WTC11 (cell line): ENCODE measurements at regions not wholly inside any gene's neighbourhood (a gene's known extent, or its start where the extent isn't known, plus 50 kb on each side); places are given as distances from the start of the nearest gene placed in this dataset.

ENCODE experiments used
- ATAC-seq: fragments of 200-7000 bp; cut with Tn5 transposase; 2 replicates; pipeline ENCODE4 v1.10.0; 2021; ENCODE audit warnings: mild to moderate bottlenecking, moderate library complexity
- CTCF ChIA-PET: fragments of 300-600 bp; sonication (Branson Sonifier 250); formaldehyde crosslinking; loops from one replicate; lab custom pipeline; 2021; ENCODE audit warnings: antibody characterized with exemption; lab: Charles Lee
- POLR2A ChIA-PET: fragments of 350-600 bp; sonication (Branson Sonifier 250); formaldehyde crosslinking; loops from one replicate; lab custom pipeline; 2021; ENCODE audit warnings: antibody characterized with exemption; lab: Charles Lee
- DNase-seq: peaks from one replicate; pipeline ENCODE4 v3.0.0; 2021; ENCODE audit warnings: low spot score
- H3K27ac Mint-ChIP-seq: 2 replicates; pipeline ENCODE4 v1.8.0; 2021; ENCODE audit warnings: mixed read lengths
- H3K27me3 Mint-ChIP-seq: 2 replicates; pipeline ENCODE4 v1.8.0; 2021; ENCODE audit warnings: low read depth, mild to moderate bottlenecking, moderate library complexity, mixed read lengths
- H3K36me3 Mint-ChIP-seq: 2 replicates; pipeline ENCODE4 v1.8.0; 2021; ENCODE audit warnings: mixed read lengths
- H3K4me1 Mint-ChIP-seq: 2 replicates; pipeline ENCODE4 v1.8.0; 2022; ENCODE audit warnings: mixed read lengths
- H3K4me3 Mint-ChIP-seq: 2 replicates; pipeline ENCODE4 v1.8.0; 2021; ENCODE audit warnings: mild to moderate bottlenecking, moderate library complexity, mixed read lengths
- H3K9me3 Mint-ChIP-seq: 2 replicates; pipeline ENCODE4 v1.8.0; 2021; ENCODE audit warnings: mixed read lengths
- ATF1 ChIP-seq: sonication (generic); formaldehyde crosslinking; IDR thresholded peaks from 2 replicates; pipeline ENCODE4 v1.8.1; 2023; ENCODE audit warnings: mild to moderate bottlenecking, moderate library complexity, missing genetic modification reagents
- ATF2 ChIP-seq: sonication (generic); formaldehyde crosslinking; IDR thresholded peaks from 2 replicates; pipeline ENCODE4 v1.8.1; 2022; ENCODE audit warnings: low read depth, missing genetic modification reagents, borderline replicate concordance
- ATF3 ChIP-seq: sonication (generic); formaldehyde crosslinking; conservative IDR thresholded peaks from 2 replicates; pipeline ENCODE4 v1.8.1; 2022; ENCODE audit warnings: mild to moderate bottlenecking, missing genetic modification reagents
- ELF4 ChIP-seq: sonication (generic); formaldehyde crosslinking; IDR thresholded peaks from 2 replicates; pipeline ENCODE4 v1.8.1; 2022; ENCODE audit warnings: low read depth, mild to moderate bottlenecking, moderate library complexity, missing genetic modification reagents
- GABPB1 ChIP-seq: sonication (generic); formaldehyde crosslinking; IDR thresholded peaks from 2 replicates; pipeline ENCODE4 v1.8.1; 2023; ENCODE audit warnings: mild to moderate bottlenecking, missing genetic modification reagents
- IRF2 ChIP-seq: sonication (generic); formaldehyde crosslinking; IDR thresholded peaks from 2 replicates; pipeline ENCODE4 v1.8.0; 2022; ENCODE audit warnings: low read depth, missing genetic modification reagents, borderline replicate concordance
- JAZF1 ChIP-seq: fragments of 250-450 bp; sonication (Bioruptor Pico); IDR thresholded peaks from 2 replicates; pipeline ENCODE4 v1.9.0; 2021; ENCODE audit warnings: moderate library complexity, mild to moderate bottlenecking, inconsistent platforms
- JUN ChIP-seq: sonication (generic); formaldehyde crosslinking; IDR thresholded peaks from 2 replicates; pipeline ENCODE4 v1.8.0; 2023; ENCODE audit warnings: mild to moderate bottlenecking, missing genetic modification reagents
- KAT7 ChIP-seq: sonication (generic); formaldehyde crosslinking; IDR thresholded peaks from 2 replicates; pipeline ENCODE4 v1.8.1; 2023; ENCODE audit warnings: missing genetic modification reagents, mild to moderate bottlenecking, borderline replicate concordance
- NFYB ChIP-seq: sonication (generic); formaldehyde crosslinking; conservative IDR thresholded peaks from 2 replicates; pipeline ENCODE4 v1.8.0; 2022; ENCODE audit warnings: low read depth, missing genetic modification reagents
- OVOL2 ChIP-seq: fragments of 250-450 bp; sonication (Bioruptor Pico); IDR thresholded peaks from 2 replicates; pipeline ENCODE4 v1.9.0; 2021; ENCODE audit warnings: mild to moderate bottlenecking, borderline replicate concordance
- PREB ChIP-seq: sonication (generic); formaldehyde crosslinking; IDR thresholded peaks from 2 replicates; pipeline ENCODE4 v1.8.1; 2022; ENCODE audit warnings: mild to moderate bottlenecking, missing genetic modification reagents, moderate library complexity, borderline replicate concordance
- PRRX2 ChIP-seq: fragments of 250-450 bp; sonication (Bioruptor Pico); IDR thresholded peaks from 2 replicates; pipeline ENCODE4 v1.8.0; 2021; ENCODE audit warnings: mild to moderate bottlenecking
- RELA ChIP-seq: sonication (generic); formaldehyde crosslinking; IDR thresholded peaks from 2 replicates; pipeline ENCODE4 v1.8.1; 2022; ENCODE audit warnings: missing genetic modification reagents, mild to moderate bottlenecking, borderline replicate concordance
- SMAD3 ChIP-seq: sonication (generic); formaldehyde crosslinking; IDR thresholded peaks from 2 replicates; pipeline ENCODE4 v1.8.0; 2022; ENCODE audit warnings: missing genetic modification reagents, mild to moderate bottlenecking, borderline replicate concordance
- SOX15 ChIP-seq: fragments of 250-450 bp; sonication (Bioruptor Pico); IDR thresholded peaks from 2 replicates; pipeline ENCODE4 v1.9.0; 2021; ENCODE audit warnings: mild to moderate bottlenecking
- TEAD4 ChIP-seq: sonication (generic); formaldehyde crosslinking; IDR thresholded peaks from 2 replicates; pipeline ENCODE4 v1.8.0; 2022; ENCODE audit warnings: mild to moderate bottlenecking, missing genetic modification reagents
- ZMAT4 ChIP-seq: fragments of 250-450 bp; sonication (Bioruptor Pico); IDR thresholded peaks from 2 replicates; pipeline ENCODE4 v1.9.0; 2021; ENCODE audit warnings: mild to moderate bottlenecking
- ZNF138 ChIP-seq: sonication (generic); formaldehyde crosslinking; conservative IDR thresholded peaks from 2 replicates; pipeline ENCODE4 v1.8.1; 2022; ENCODE audit warnings: mild to moderate bottlenecking, moderate library complexity, missing genetic modification reagents
- ZNF423 ChIP-seq: fragments of 250-450 bp; sonication (Bioruptor Pico); IDR thresholded peaks from 2 replicates; pipeline ENCODE4 v2.1.2; 2022; ENCODE audit warnings: mild to moderate bottlenecking, moderate library complexity
- ZNF532 ChIP-seq: fragments of 250-450 bp; sonication (Bioruptor Pico); IDR thresholded peaks from 2 replicates; pipeline ENCODE4 v1.9.0; 2021; ENCODE audit warnings: mild to moderate bottlenecking, borderline replicate concordance
- ZNF671 ChIP-seq: fragments of 250-450 bp; sonication (Bioruptor Pico); IDR thresholded peaks from 2 replicates; pipeline ENCODE4 v1.8.0; 2021; ENCODE audit warnings: mild to moderate bottlenecking
- TF ChIP-seq, protein P1 (sequence below): sonication (generic); formaldehyde crosslinking; IDR thresholded peaks from 2 replicates; pipeline ENCODE4 v1.8.1; 2022; ENCODE audit warnings: low read depth, mild to moderate bottlenecking, moderate library complexity, missing genetic modification reagents, borderline replicate concordance
- TF ChIP-seq, protein P2 (sequence below): sonication (generic); formaldehyde crosslinking; IDR thresholded peaks from 2 replicates; pipeline ENCODE4 v1.8.0; 2022; ENCODE audit warnings: mild to moderate bottlenecking, missing genetic modification reagents

DNA sequence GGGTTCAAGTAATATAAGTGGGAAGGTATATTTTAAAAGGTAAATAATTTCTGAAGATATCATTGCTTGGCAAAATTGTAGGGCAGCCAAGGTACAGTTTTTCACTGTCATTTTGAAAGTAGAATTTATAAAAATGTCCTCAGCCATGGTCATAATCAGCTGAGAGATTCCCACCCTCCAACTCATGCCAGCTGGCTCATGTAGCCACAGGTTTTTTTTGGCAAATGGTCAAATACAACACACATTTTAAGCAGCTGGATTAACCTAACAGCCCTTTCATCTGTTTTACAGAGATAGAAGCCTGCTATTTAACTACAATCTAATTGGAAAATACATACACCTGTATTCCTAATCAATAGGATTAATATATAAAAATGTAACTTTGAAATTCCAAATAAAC lies 619.2 kb upstream of the SGCG start (continued):
- TF ChIP-seq ZNF532 (CRISPR knock-in tag): no peak
- no peak for TF ChIP-seq JAZF1 (CRISPR knock-in tag)
- no peak for TF ChIP-seq KAT7 (CRISPR knock-in tag)
- no peak for TF ChIP-seq RELA (CRISPR knock-in tag)
- TF ChIP-seq ZMAT4: no peak
- no peak for TF ChIP-seq PRRX2 (CRISPR knock-in tag)

GRCh38 chr13:22562116-22562515 lies 618.7 kb upstream of the SGCG start:
- Mint-ChIP-seq H3K4me1 (peaks cover 12% of the 10 kb centered on the region), H3K9me3 (peaks cover 14% of the 10 kb centered on the region), H3K27ac (no peak overlapping the region), H3K4me3 (no peak overlapping the region), H3K36me3 (peaks cover 9% of the 10 kb centered on the region), H3K27me3 (no peaks in the 10 kb centered on the region)
- ChIA-PET CTCF (no interaction called here), POLR2A (no interaction called here)
- ATAC-seq: no peak
- no peak for DNase-seq
- TF ChIP-seq ELF4 (CRISPR knock-in tag) (no peak), ZNF671 (no peak), NFYB (CRISPR knock-in tag) (no peak), ATF3 (CRISPR knock-in tag) (no peak), ZNF138 (CRISPR knock-in tag) (no peak), ZNF423 (CRISPR knock-in tag) (no peak), OVOL2 (no peak), GABPB1 (no peak), JUN (CRISPR knock-in tag) (no peak), ZMAT4 (no peak), ATF1 (no peak), SOX15 (CRISPR knock-in tag) (no peak)
- TF ChIP-seq, protein P1, sequence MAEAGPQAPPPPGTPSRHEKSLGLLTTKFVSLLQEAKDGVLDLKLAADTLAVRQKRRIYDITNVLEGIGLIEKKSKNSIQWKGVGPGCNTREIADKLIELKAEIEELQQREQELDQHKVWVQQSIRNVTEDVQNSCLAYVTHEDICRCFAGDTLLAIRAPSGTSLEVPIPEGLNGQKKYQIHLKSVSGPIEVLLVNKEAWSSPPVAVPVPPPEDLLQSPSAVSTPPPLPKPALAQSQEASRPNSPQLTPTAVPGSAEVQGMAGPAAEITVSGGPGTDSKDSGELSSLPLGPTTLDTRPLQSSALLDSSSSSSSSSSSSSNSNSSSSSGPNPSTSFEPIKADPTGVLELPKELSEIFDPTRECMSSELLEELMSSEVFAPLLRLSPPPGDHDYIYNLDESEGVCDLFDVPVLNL (CRISPR knock-in tag): no peak

DNA sequence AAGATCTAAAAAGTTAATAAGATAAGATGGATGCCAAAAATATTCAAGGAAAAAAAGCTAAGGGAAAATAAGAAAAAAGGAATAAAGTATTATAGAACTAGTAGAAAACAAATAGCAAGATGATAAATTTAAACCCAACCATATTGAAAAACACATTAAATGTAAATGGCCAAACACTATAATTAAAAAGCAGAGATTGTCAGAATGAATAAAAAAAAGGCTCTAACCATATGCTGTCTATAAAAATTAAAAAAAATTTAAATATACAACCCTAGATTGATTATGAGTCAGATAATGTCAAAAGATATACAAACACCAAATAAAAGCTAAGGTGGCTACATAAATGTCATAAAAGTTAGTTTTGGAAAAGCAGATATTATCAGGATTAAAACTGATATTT lies 617.5 kb upstream of the SGCG start:
- no peaks in the 10 kb centered on the region for H3K27me3 Mint-ChIP-seq
- H3K9me3 Mint-ChIP-seq: peaks cover 14% of the 10 kb centered on the region
- ChIA-PET CTCF (no interaction called here), POLR2A (no interaction called here)
- no peak for ATAC-seq
- H3K4me1 Mint-ChIP-seq: peaks cover 12% of the 10 kb centered on the region
- H3K27ac Mint-ChIP-seq: no peak overlapping the region
- H3K4me3 Mint-ChIP-seq: no peak overlapping the region
- peaks cover 9% of the 10 kb centered on the region for H3K36me3 Mint-ChIP-seq
- DNase-seq: no peak
- TF ChIP-seq SMAD3 (no peak), IRF2 (CRISPR knock-in tag) (no peak), PREB (no peak), ATF2 (CRISPR knock-in tag) (no peak), TEAD4 (CRISPR knock-in tag) (no peak)
- TF ChIP-seq, protein P2, sequence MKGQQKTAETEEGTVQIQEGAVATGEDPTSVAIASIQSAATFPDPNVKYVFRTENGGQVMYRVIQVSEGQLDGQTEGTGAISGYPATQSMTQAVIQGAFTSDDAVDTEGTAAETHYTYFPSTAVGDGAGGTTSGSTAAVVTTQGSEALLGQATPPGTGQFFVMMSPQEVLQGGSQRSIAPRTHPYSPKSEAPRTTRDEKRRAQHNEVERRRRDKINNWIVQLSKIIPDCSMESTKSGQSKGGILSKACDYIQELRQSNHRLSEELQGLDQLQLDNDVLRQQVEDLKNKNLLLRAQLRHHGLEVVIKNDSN (CRISPR knock-in tag): no peak
